Adrenal gland (tissue), 5 donors: ENCODE measurements at regions not wholly inside any gene's neighbourhood (a gene's known extent, or its start where the extent isn't known, plus 50 kb on each side); places are given as distances from the start of the nearest gene placed in this dataset.

Experiments
- POLR2A ChIP-seq, 2 donors: fragments of 450-650 bp; IDR thresholded peaks; one replicate each; pipeline ENCODE4 v1.6.1; 2017; ENCODE audit warnings: antibody characterized with exemption in 2 of 2, mild to moderate bottlenecking in 2 of 2, moderate library complexity in 1 of 2
- TF ChIP-seq, protein P1 (sequence below), 6 experiments: fragments of 450-650 bp in 4 of 6; fragments of 200-600 bp in 2 of 6; sonication (generic) in 1 of 6; IDR thresholded peaks; 1 replicate in 5 of 6; 2 replicates in 1 of 6; pipeline versions ENCODE4 v1.5.1 to v1.8.0; 2016 to 2021; ENCODE audit warnings: antibody characterized with exemption in 6 of 6, mild to moderate bottlenecking in 2 of 6, moderate library complexity in 1 of 6
- donor health status: DM: no; HTN: no; CAD: no.

- TF ChIP-seq POLR2A (IDR thresholded peaks at IDR 0.05): no peak
- TF ChIP-seq, protein P1, sequence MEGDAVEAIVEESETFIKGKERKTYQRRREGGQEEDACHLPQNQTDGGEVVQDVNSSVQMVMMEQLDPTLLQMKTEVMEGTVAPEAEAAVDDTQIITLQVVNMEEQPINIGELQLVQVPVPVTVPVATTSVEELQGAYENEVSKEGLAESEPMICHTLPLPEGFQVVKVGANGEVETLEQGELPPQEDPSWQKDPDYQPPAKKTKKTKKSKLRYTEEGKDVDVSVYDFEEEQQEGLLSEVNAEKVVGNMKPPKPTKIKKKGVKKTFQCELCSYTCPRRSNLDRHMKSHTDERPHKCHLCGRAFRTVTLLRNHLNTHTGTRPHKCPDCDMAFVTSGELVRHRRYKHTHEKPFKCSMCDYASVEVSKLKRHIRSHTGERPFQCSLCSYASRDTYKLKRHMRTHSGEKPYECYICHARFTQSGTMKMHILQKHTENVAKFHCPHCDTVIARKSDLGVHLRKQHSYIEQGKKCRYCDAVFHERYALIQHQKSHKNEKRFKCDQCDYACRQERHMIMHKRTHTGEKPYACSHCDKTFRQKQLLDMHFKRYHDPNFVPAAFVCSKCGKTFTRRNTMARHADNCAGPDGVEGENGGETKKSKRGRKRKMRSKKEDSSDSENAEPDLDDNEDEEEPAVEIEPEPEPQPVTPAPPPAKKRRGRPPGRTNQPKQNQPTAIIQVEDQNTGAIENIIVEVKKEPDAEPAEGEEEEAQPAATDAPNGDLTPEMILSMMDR (IDR thresholded peaks at IDR 0.05): no peak
Measured at GRCh38 chr18:14924226-14924625, 176.3 kb downstream of the ANKRD30B start.
